Kidney (tissue), 13 donors: ENCODE measurements at regions not wholly inside any gene's neighbourhood (a gene's known extent, or its start where the extent isn't known, plus 50 kb on each side); places are given as distances from the start of the nearest gene placed in this dataset.

ENCODE experiments used
- DNase-seq, 5 donors: peaks; one replicate each; pipeline ENCODE4 v3.0.0-alpha.2; 2013 to 2020
- FAIRE-seq: peaks from 2 replicates; lab custom pipeline; 2012; peaks lifted over from hg19 to GRCh38; lab: Jason Lieb, UNC
- H3K27ac ChIP-seq, 2 donors: one replicate each; pipeline ENCODE4 v1.7.0; 2013; ENCODE audit warnings: low read depth in 2 of 2, low read length in 2 of 2, inconsistent platforms in 1 of 2
- H3K27me3 ChIP-seq: one replicate; pipeline ENCODE4 v1.7.1; 2013; ENCODE audit warnings: low read length, inconsistent platforms; ENCODE audit not compliant: control insufficient read depth, insufficient read depth
- H3K36me3 ChIP-seq, 3 donors: one replicate each; pipeline versions ENCODE4 v1.7.0 to v1.7.1; 2013; ENCODE audit warnings: low read length in 3 of 3, control low read depth in 1 of 3, inconsistent platforms in 1 of 3; ENCODE audit not compliant: insufficient read depth in 3 of 3, control insufficient read depth in 2 of 3
- H3K4me1 ChIP-seq, 3 donors: one replicate each; pipeline versions ENCODE4 v1.7.0 to v1.7.1; 2013; ENCODE audit warnings: low read length in 3 of 3, inconsistent platforms in 1 of 3, low read depth in 1 of 3; ENCODE audit not compliant: control insufficient read depth in 2 of 3, insufficient read depth in 2 of 3
- H3K4me3 ChIP-seq, 3 donors: one replicate each; pipeline versions ENCODE4 v1.7.0 to v1.8.1; 2013; ENCODE audit warnings: low read length in 3 of 3, control low read depth in 1 of 3, inconsistent platforms in 1 of 3
- H3K9ac ChIP-seq, 3 donors: one replicate each; pipeline versions ENCODE4 v1.7.0 to v1.7.1; 2013; ENCODE audit warnings: low read length in 3 of 3, control low read depth in 1 of 3, inconsistent platforms in 1 of 3
- H3K9me3 ChIP-seq, 3 donors: one replicate each; pipeline versions ENCODE4 v1.7.0 to v1.7.1; 2013; ENCODE audit warnings: low read length in 3 of 3, control low read depth in 1 of 3, inconsistent platforms in 1 of 3; ENCODE audit not compliant: control insufficient read depth in 2 of 3, insufficient read depth in 1 of 3
- CTCF ChIP-seq: IDR thresholded peaks from 3 replicates; pipeline ENCODE4 v1.5.1; 2012; ENCODE audit warnings: mild to moderate bottlenecking, moderate library complexity, borderline replicate concordance; ENCODE audit not compliant: insufficient read depth; ENCODE audit errors: extremely low read depth
- intact Hi-C: fragments of 100-400 bp; cut with DNase I; formaldehyde crosslinking; loops from one replicate; pipeline ENCODE4 v1.11.1; 2022
- donor health status: control.
- donor health status: control.
- donor health status: control.
- donor health status: control.
- donor health status: control.
- donor health status: DM: yes; HTN: yes; CAD: no.
- donor health status: Normal renal cell carcinoma (clear cell type).

GRCh38 chrX:115362334-115363095 is 73.0 kb downstream of the LUZP4 start:
- intact Hi-C loops, result no loop called here
- no peak for FAIRE-seq
- TF ChIP-seq CTCF, result no peak

GRCh38 chrX:115363372-115363771 is 73.9 kb downstream of the LUZP4 start:
- intact Hi-C loops, result no loop called here
- H3K4me3 ChIP-seq, result no peak overlapping the region
- peaks cover 0 to 3% (median 0%) of the 10 kb centered on the region in 3 donors for H3K4me1 ChIP-seq
- peaks cover 3% of the 10 kb centered on the region for H3K27me3 ChIP-seq
- H3K9me3 ChIP-seq, result no peaks in the 10 kb centered on the region
- FAIRE-seq, result no peak
- H3K9ac ChIP-seq, result no peak overlapping the region
- TF ChIP-seq CTCF, result no peak
- no peaks in the 10 kb centered on the region for H3K36me3 ChIP-seq
- DNase-seq, result no peak
- H3K27ac ChIP-seq, result no peak overlapping the region

More at GRCh38 chrX:115362334-115363095, 73.0 kb downstream of the LUZP4 start:
- Histone ChIP-seq H3K27me3 (peaks cover 5% of the 10 kb centered on the region), H3K4me1 (peaks cover 0 to 3% (median 0%) of the 10 kb centered on the region in 3 donors), H3K27ac (no peak overlapping the region), H3K9me3 (no peaks in the 10 kb centered on the region), H3K9ac (no peak overlapping the region), H3K36me3 (no peaks in the 10 kb centered on the region), H3K4me3 (no peak overlapping the region)
- no peak for DNase-seq

GRCh38 chrX:115363897-115364296 is 74.4 kb downstream of the LUZP4 start:
- intact Hi-C loops, result no loop called here
- Histone ChIP-seq H3K27me3 (peaks cover 3% of the 10 kb centered on the region), H3K36me3 (no peaks in the 10 kb centered on the region), H3K4me1 (peaks cover 0 to 3% (median 0%) of the 10 kb centered on the region in 3 donors), H3K27ac (no peak overlapping the region), H3K4me3 (no peak overlapping the region), H3K9ac (no peak overlapping the region), H3K9me3 (no peaks in the 10 kb centered on the region)
- DNase-seq (no peak), FAIRE-seq (no peak)
- no peak for TF ChIP-seq CTCF
